IMR-90 (cell line): ENCODE measurements at regions not wholly inside any gene's neighbourhood (a gene's known extent, or its start where the extent isn't known, plus 50 kb on each side); places are given as distances from the start of the nearest gene placed in this dataset.
A peak's percentile ranks its signal among the peaks of the same experiment; 100 is the strongest.

Experiments
- ATAC-seq: fragments of 200-7000 bp; cut with Tn5 transposase; 2 replicates; pipeline ENCODE4 v1.9.1; 2020; ENCODE audit warnings: low read depth, mild to moderate bottlenecking, moderate library complexity
- BruUV-seq: library from RNA; stranded (reverse); fragments of 400-500 nt; replicated peaks from 2 replicates; lab custom pipeline; 2021; lab: Mats Ljungman, UMichigan
- CTCF ChIA-PET: fragments of 300-600 bp; formaldehyde crosslinking; extraction: SDS; loops from one replicate; lab custom pipeline; 2021; ENCODE audit warnings: antibody characterized with exemption; lab: Yijun Ruan, JAX
- POLR2A ChIA-PET: fragments of 300-600 bp; sonication (Branson Sonifier 250); formaldehyde crosslinking; loops from one replicate; lab custom pipeline; 2022; ENCODE audit warnings: antibody characterized with exemption; ENCODE audit not compliant: unreplicated experiment; lab: Charles Lee
- DNase-seq: peaks from one replicate; pipeline ENCODE4 v3.0.0; 2013
- H2AFZ ChIP-seq: replicated peaks from 2 replicates; pipeline ENCODE3; 2013; ENCODE audit warnings: low read length, mild to moderate bottlenecking; ENCODE audit not compliant: poor library complexity
- H2AK5ac ChIP-seq: 2 replicates; pipeline ENCODE4 v1.6.1; 2013; ENCODE audit warnings: low read depth, low read length, inconsistent platforms
- H2AK9ac ChIP-seq: replicated peaks from 2 replicates; pipeline ENCODE3; 2013; ENCODE audit warnings: mild to moderate bottlenecking, low read depth, low read length, moderate library complexity; ENCODE audit not compliant: poor library complexity
- H2BK120ac ChIP-seq: 2 replicates; pipeline ENCODE4 v1.6.1; 2013; ENCODE audit warnings: low read depth, low read length, inconsistent platforms
- H2BK15ac ChIP-seq: 3 replicates; pipeline ENCODE4 v1.6.1; 2013; ENCODE audit warnings: low read depth, low read length, inconsistent platforms
- H2BK20ac ChIP-seq: 2 replicates; pipeline ENCODE4 v1.6.1; 2013; ENCODE audit warnings: low read depth, mild to moderate bottlenecking, inconsistent platforms, low read length, moderate library complexity
- H2BK5ac ChIP-seq: 2 replicates; pipeline ENCODE4 v1.6.1; 2013; ENCODE audit warnings: mild to moderate bottlenecking, low read depth, low read length, inconsistent platforms; ENCODE audit not compliant: poor library complexity, severe bottlenecking
- H3K14ac ChIP-seq: replicated peaks from 2 replicates; pipeline ENCODE4 v1.6.1; 2013; ENCODE audit warnings: low read depth, low read length, inconsistent platforms
- H3K18ac ChIP-seq: 2 replicates; pipeline ENCODE4 v1.6.1; 2013; ENCODE audit warnings: low read depth, low read length, control low read depth
- H3K23ac ChIP-seq: 2 replicates; pipeline ENCODE4 v1.6.1; 2013; ENCODE audit warnings: low read depth, low read length, inconsistent platforms
- H3K27ac ChIP-seq: 2 replicates; pipeline ENCODE4 v1.5.1; 2013; ENCODE audit warnings: mild to moderate bottlenecking, control low read depth, low read length; ENCODE audit not compliant: insufficient read depth
- H3K27me3 ChIP-seq: 2 replicates; pipeline ENCODE4 v1.6.1; 2013; ENCODE audit warnings: low read length; ENCODE audit not compliant: control insufficient read depth, insufficient read depth
- H3K36me3 ChIP-seq: 2 replicates; pipeline ENCODE4 v1.6.1; 2013; ENCODE audit warnings: low read length, mixed read lengths; ENCODE audit not compliant: control insufficient read depth, insufficient read depth
- H3K4ac ChIP-seq: 2 replicates; pipeline ENCODE4 v1.6.1; 2013; ENCODE audit warnings: low read depth, low read length, inconsistent platforms
- H3K4me1 ChIP-seq: 2 replicates; pipeline ENCODE4 v1.6.1; 2013; ENCODE audit warnings: low read length, mixed read lengths; ENCODE audit not compliant: control insufficient read depth, insufficient read depth
- H3K4me2 ChIP-seq: 2 replicates; pipeline ENCODE4 v1.6.1; 2013; ENCODE audit warnings: low read depth, mild to moderate bottlenecking, control low read depth, low read length, moderate library complexity
- H3K4me3 ChIP-seq: 2 replicates; pipeline ENCODE4 v1.5.1; 2013; ENCODE audit warnings: low read depth, mild to moderate bottlenecking, control low read depth, low read length, moderate library complexity; ENCODE audit not compliant: insufficient read depth
- H3K56ac ChIP-seq: 2 replicates; pipeline ENCODE4 v1.6.1; 2013; ENCODE audit warnings: low read length, inconsistent platforms; ENCODE audit not compliant: insufficient read depth; ENCODE audit errors: extremely low read depth
- H3K79me1 ChIP-seq, 2 experiments: 2 replicates each; pipeline ENCODE4 v1.6.1; 2013; ENCODE audit warnings: low read length in 2 of 2, inconsistent platforms in 1 of 2, low read depth in 1 of 2
- H3K9ac ChIP-seq: 2 replicates; pipeline ENCODE4 v1.6.1; 2013; ENCODE audit warnings: low read depth, low read length, control low read depth
- H3K9me1 ChIP-seq: 2 replicates; pipeline ENCODE4 v1.6.1; 2013; ENCODE audit warnings: low read length, inconsistent platforms; ENCODE audit not compliant: insufficient read depth
- H3K9me3 ChIP-seq: 2 replicates; pipeline ENCODE4 v1.6.1; 2013; ENCODE audit warnings: low read length; ENCODE audit not compliant: control insufficient read depth, insufficient read depth
- H4K20me1 ChIP-seq: 2 replicates; pipeline ENCODE4 v1.6.1; 2013; ENCODE audit warnings: low read length, inconsistent platforms; ENCODE audit not compliant: insufficient read depth
- H4K5ac ChIP-seq: 2 replicates; pipeline ENCODE4 v1.6.1; 2013; ENCODE audit warnings: mild to moderate bottlenecking, low read depth, low read length, control low read depth
- H4K8ac ChIP-seq, 2 experiments: 2 replicates each; pipeline ENCODE4 v1.6.1; 2013; ENCODE audit warnings: low read depth in 2 of 2, low read length in 2 of 2, control low read depth in 1 of 2, inconsistent platforms in 1 of 2
- H4K91ac ChIP-seq: 2 replicates; pipeline ENCODE4 v1.6.1; 2013; ENCODE audit warnings: low read depth, low read length, inconsistent platforms; ENCODE audit not compliant: insufficient read depth
- BHLHE40 ChIP-seq: fragments of 150-350 bp; IDR thresholded peaks from 2 replicates; pipeline ENCODE4 v1.6.1; 2016; ENCODE audit warnings: mild to moderate bottlenecking, low read depth, low read length
- CEBPB ChIP-seq: IDR thresholded peaks from 2 replicates; pipeline ENCODE4 v1.6.1; 2012; ENCODE audit warnings: low read depth, low read length, improper control_type of control experiment
- FOS ChIP-seq: fragments of 150-350 bp; IDR thresholded peaks from 2 replicates; pipeline ENCODE4 v1.6.1; 2016; ENCODE audit warnings: low read depth, low read length
- MAFK ChIP-seq: IDR thresholded peaks from 2 replicates; pipeline ENCODE4 v1.6.1; 2012; ENCODE audit warnings: low read depth, low read length, improper control_type of control experiment
- MAZ ChIP-seq: IDR thresholded peaks from 2 replicates; pipeline ENCODE4 v1.6.1; 2012; ENCODE audit warnings: low read depth, mild to moderate bottlenecking, low read length, improper control_type of control experiment, moderate library complexity, borderline replicate concordance
- MXI1 ChIP-seq: IDR thresholded peaks from 2 replicates; pipeline ENCODE4 v1.6.1; 2012; ENCODE audit warnings: low read depth, mild to moderate bottlenecking, low read length, moderate library complexity, borderline replicate concordance
- POLR2A ChIP-seq: IDR thresholded peaks from 2 replicates; pipeline ENCODE4 v1.6.1; 2012; ENCODE audit warnings: mild to moderate bottlenecking, low read depth, low read length
- RAD21 ChIP-seq: IDR thresholded peaks from 2 replicates; pipeline ENCODE4 v1.6.1; 2012; ENCODE audit warnings: low read length, improper control_type of control experiment
- RFX5 ChIP-seq: IDR thresholded peaks from 2 replicates; pipeline ENCODE4 v1.8.0; 2012; ENCODE audit warnings: low read depth, mild to moderate bottlenecking, low read length, moderate library complexity
- SMC3 ChIP-seq: fragments of 150-350 bp; IDR thresholded peaks from 2 replicates; pipeline ENCODE4 v1.6.1; 2016; ENCODE audit warnings: low read depth, mild to moderate bottlenecking, antibody characterized with exemption, low read length, moderate library complexity
- WGBS, 2 experiments: methylation state at CpG; one replicate each; pipeline versions ENCODE4 v1.1.5 to v1.1.7; 2013; ENCODE audit warnings: missing lambda C conversion rate in 2 of 2; ENCODE audit not compliant: insufficient read length in 1 of 2; ENCODE audit errors: extremely low coverage in 2 of 2; 5-methylcytosine and 5-hydroxymethylcytosine counted together
- dilution Hi-C: fragments of 300-500 bp; cut with HindIII; formaldehyde crosslinking; loops from one replicate; pipeline ENCODE4 v1.14.3; 2018; ENCODE audit warnings: low sequenced_read_pairs; ENCODE audit not compliant: unreplicated experiment
- in situ Hi-C: fragments of 300-500 bp; cut with MboI; formaldehyde crosslinking; loops from 3 replicates; pipeline ENCODE4 v1.14.3; 2019; ENCODE audit warnings: low sequenced_read_pairs, inconsistent platforms, mixed read lengths
- intact Hi-C: fragments of 100-400 bp; cut with micrococcal nuclease; formaldehyde crosslinking; loops from 2 replicates; pipeline ENCODE4 v1.10.0; 2022
- TF ChIP-seq, protein P1 (sequence below): fragments of 150-350 bp; IDR thresholded peaks from 2 replicates; pipeline ENCODE4 v1.6.1; 2016; ENCODE audit warnings: low read depth, mild to moderate bottlenecking, low read length, moderate library complexity, borderline replicate concordance
- TF ChIP-seq, protein P2 (sequence below): conservative IDR thresholded peaks from 2 replicates; pipeline ENCODE4 v1.5.1; 2012; ENCODE audit warnings: mild to moderate bottlenecking, low read depth, low read length, improper control_type of control experiment
- TF ChIP-seq, protein P3 (sequence below): fragments of 150-350 bp; IDR thresholded peaks from 2 replicates; pipeline ENCODE4 v1.6.1; 2017; ENCODE audit warnings: mild to moderate bottlenecking, antibody characterized with exemption, low read length, low read depth

DNA sequence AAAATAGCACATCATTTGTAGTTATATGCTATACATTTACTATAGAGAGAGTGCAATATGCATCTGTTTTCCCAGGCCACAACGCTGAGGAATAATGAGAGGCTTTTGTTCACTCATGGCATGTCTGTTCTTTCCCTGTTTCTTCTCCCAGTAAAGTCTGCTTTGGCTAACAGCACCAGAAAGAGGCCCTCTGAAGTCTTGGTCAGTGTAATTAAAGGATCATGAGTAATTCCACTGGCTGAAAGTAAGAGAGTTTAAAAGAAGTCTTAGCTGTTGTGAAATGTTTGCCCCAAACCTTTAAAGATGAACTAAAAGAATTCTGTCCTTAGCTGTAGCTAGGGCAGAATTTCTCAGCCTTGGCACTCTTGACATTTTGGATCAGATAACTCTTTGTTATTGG is 228.8 kb downstream of the TLE4 start:
- Histone ChIP-seq H3K9ac (no peak overlapping the region), H2BK5ac (no peak overlapping the region), H3K18ac (no peak overlapping the region), H3K14ac (no peak overlapping the region), H2BK120ac (no peak overlapping the region), H3K23ac (no peak overlapping the region), H4K20me1 (no peaks in the 10 kb centered on the region), H3K9me3 (no peaks in the 10 kb centered on the region), H3K9me1 (no peaks in the 10 kb centered on the region; the same call in 1 of the 2 replicates), H3K27ac (no peak overlapping the region), H2AFZ (no peak overlapping the region), H3K4me2 (no peak overlapping the region), H2AK5ac (no peak overlapping the region), H3K4me3 (no peak overlapping the region), H2BK15ac (no peak overlapping the region), H3K4me1 (peaks cover 4% of the 10 kb centered on the region; the same call in 1 of the 2 replicates), H2AK9ac (no peak overlapping the region), H3K79me1 (no peaks in the 10 kb centered on the region), H4K8ac (no peak overlapping the region), H3K36me3 (no peaks in the 10 kb centered on the region), H3K56ac (no peak overlapping the region), H3K4ac (no peak overlapping the region), H2BK20ac (no peak overlapping the region), H3K27me3 (no peaks in the 10 kb centered on the region), H4K91ac (no peak overlapping the region), H4K5ac (no peak overlapping the region)
- intact Hi-C loops (no loop called here), in situ Hi-C loops (no loop called here), dilution Hi-C loops (no loop called here)
- DNase-seq (peak; percentile 24), ATAC-seq (peak; percentile 73)
- no CpG with 5 or more reads among the region's 1 CpG for WGBS, 2 experiments
- TF ChIP-seq POLR2A (no peak), RAD21 (no peak), MAZ (no peak), BHLHE40 (no peak), MAFK (no peak), MXI1 (no peak), CEBPB (no peak), FOS (no peak), RFX5 (no peak), SMC3 (no peak)
- TF ChIP-seq, protein P1, sequence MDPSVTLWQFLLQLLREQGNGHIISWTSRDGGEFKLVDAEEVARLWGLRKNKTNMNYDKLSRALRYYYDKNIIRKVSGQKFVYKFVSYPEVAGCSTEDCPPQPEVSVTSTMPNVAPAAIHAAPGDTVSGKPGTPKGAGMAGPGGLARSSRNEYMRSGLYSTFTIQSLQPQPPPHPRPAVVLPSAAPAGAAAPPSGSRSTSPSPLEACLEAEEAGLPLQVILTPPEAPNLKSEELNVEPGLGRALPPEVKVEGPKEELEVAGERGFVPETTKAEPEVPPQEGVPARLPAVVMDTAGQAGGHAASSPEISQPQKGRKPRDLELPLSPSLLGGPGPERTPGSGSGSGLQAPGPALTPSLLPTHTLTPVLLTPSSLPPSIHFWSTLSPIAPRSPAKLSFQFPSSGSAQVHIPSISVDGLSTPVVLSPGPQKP: no peak
- TF ChIP-seq, protein P2, sequence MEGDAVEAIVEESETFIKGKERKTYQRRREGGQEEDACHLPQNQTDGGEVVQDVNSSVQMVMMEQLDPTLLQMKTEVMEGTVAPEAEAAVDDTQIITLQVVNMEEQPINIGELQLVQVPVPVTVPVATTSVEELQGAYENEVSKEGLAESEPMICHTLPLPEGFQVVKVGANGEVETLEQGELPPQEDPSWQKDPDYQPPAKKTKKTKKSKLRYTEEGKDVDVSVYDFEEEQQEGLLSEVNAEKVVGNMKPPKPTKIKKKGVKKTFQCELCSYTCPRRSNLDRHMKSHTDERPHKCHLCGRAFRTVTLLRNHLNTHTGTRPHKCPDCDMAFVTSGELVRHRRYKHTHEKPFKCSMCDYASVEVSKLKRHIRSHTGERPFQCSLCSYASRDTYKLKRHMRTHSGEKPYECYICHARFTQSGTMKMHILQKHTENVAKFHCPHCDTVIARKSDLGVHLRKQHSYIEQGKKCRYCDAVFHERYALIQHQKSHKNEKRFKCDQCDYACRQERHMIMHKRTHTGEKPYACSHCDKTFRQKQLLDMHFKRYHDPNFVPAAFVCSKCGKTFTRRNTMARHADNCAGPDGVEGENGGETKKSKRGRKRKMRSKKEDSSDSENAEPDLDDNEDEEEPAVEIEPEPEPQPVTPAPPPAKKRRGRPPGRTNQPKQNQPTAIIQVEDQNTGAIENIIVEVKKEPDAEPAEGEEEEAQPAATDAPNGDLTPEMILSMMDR: no peak
- TF ChIP-seq, protein P3, sequence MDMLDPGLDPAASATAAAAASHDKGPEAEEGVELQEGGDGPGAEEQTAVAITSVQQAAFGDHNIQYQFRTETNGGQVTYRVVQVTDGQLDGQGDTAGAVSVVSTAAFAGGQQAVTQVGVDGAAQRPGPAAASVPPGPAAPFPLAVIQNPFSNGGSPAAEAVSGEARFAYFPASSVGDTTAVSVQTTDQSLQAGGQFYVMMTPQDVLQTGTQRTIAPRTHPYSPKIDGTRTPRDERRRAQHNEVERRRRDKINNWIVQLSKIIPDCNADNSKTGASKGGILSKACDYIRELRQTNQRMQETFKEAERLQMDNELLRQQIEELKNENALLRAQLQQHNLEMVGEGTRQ: no peak
- ChIA-PET CTCF (interaction anchor here (0.5 to 0.6 kb wide), 2 partner anchors 97 to 328 kb away, joined by 3 read pairs; no protein-coding TSS in a partner anchor), POLR2A (no interaction called here)
- BruUV-seq: no TSS peak
